Islet of Langerhans (tissue), 1 donor: ENCODE measurements at regions not wholly inside any gene's neighbourhood (a gene's known extent, or its start where the extent isn't known, plus 50 kb on each side); places are given as distances from the start of the nearest gene placed in this dataset.
"Not testable (repeated sequence)": the region's sequence is repeated elsewhere in the genome, so short reads cannot be mapped to it uniquely, and the experiment has no call there.

Experiments used
- FAIRE-seq: peaks from one replicate; lab custom pipeline; 2011; peaks lifted over from hg19 to GRCh38; lab: Jason Lieb, UNC

DNA sequence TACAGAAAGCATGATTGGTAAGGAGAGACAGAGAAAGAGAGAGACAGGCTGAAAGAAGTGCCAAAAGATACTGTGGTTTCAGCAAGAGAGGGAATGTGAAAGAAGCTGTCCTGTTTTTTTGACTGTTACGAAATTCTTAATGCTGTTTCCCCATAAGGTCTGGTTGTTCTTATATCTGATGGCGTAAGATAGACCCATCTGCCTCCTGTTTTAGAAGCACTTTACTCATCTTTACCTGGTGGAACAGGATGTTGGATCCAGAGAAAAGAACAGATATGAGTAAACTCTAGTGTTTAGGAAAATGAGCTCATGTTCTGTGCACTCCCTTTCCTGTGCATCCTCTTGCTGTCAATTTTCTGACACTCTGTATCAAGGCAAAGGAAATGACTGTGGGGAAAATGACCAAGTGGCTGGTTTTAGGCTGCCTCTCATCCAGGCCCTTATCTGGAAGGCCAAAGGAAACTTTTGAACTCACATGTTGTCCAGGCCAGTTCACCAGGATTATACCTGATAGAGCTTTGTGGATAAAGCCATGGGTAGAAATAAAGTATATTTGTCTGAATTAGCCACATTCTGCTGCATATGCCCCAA, 311.7 kb upstream of the HTR2C start:
- FAIRE-seq = no peak

DNA sequence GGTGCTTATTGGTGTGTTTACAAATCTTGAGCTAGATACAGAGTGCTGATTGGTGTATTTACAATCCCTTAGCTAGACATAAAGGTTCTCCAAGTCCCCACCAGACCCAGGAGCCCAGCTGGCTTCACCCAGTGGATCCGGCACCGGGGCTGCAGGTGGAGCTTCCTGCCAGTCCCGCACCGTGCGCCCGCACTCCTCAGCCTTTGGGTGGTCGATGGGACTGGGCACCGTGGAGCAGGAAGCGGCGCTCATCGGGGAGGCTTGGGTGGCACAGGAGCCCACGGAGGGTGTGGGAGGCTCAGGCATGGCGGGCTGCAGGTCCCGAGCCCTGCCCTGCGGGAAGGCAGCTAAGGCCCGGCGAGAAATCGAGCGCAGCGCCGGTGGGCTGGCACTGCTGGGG, 313.5 kb upstream of the HTR2C start:
- FAIRE-seq = not testable (repeated sequence)

DNA sequence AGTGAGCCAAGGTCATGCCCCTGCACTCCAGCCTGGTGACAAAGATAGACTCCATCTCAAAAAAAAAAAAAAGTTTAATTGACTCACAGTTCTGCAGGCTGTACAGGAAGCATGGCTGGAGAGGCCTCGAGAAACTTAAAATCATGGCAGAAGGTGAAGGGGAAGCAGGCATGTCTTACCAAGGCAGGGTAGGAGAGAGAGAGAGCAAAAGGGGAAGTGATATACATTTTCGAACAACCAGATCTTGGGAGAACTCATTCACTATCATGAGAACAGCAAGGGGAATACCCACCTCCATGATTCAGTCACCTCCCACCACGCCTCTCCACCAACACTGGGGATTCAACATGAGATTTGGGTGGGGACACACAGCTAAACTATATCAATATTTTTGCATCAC, 315.2 kb upstream of the HTR2C start:
- no peak for FAIRE-seq

DNA sequence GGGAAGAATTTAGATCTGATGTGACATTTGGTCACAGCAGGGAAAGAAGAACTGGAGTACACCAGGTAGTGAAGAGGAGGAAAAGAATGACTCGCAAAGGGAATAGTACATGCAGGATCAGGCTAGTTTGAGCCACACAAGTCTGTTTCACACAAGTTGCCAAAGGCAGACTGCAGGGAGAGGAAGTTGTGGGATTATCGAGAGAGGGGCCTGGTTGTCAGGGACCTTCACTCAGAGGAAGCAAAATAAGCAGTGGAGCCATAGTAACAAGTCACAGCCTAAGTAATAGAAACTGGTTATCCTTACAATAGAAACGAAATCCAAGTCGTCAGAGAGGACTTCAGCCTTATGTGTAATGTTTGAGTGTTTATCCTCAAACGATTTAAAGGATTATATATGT, 316.7 kb upstream of the HTR2C start:
- no peak for FAIRE-seq

DNA sequence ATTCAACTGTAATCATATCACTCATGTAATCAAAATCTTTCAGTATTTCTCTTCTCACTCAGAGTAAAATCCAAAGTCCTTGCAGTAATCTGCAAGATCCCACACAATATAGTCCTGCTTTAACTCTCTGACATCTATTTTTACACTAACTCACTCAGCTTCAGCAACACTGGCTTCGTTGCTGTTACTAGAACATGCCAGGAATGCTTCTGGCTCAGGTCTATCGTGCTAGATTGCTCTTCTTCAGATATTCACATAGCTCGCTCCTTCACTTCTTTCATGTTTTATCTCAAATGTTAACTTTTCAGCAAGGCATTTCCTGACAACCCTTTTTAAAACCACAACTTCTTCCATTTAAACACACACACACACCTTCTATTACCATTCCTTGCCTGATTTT, 331.7 kb upstream of the HTR2C start:
- no peak for FAIRE-seq

DNA sequence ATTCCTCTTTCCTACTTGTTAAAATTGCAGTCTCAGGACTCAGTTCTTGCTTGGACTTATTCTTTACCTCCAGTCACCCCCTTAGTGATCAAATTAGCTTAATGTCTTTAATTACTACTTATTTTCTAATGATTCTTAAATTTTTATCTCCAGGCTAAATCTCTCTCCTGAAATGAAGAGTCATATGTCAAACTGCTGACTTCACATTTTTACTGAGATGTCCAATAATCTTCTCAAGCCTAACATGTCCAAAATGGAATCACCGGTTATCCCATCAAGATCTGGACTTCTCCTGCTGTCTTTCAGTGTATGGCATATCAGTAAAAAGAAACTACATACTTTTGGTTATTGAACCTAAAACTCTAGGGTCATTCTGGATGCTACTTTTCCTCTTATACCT, 332.3 kb upstream of the HTR2C start:
- FAIRE-seq = no peak

DNA sequence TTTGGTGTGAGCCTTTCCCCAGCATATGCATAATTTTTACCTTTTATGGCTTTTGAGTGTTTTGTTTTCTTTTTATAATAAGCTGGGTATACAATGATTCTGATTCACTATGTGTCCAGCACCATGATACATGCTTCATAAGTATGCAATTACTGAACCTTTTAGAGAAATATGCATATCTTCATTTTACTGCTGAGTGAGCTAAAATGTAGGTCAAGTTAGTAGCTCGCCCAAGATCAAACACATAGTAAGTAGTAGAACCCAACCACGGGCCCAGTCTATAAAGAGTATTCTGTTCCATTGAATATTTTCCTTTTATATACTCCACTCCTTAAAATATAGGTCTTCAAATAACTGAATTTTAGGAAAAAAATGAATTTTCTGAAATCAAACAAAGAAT, 362.4 kb upstream of the HTR2C start:
- FAIRE-seq = no peak

DNA sequence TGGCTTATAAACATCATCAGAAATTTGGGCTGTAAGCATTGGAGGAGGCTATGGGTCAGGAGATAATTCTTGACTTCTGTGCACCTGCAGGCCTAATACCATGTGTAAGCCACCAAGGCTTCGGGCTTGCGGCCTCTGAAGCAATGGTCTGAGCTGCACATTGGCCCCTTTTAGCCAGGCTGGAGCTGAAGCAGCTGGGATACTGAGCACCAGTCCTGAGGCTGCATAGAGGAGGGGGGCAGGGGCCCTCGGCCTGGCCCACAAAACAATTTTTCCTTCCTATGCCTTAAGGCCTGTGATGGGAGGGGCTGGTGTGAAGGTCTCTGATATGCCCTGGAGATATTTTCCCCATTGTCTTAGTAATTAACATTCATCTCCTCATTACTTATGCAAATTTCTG, 373.0 kb upstream of the HTR2C start:
- FAIRE-seq = no peak

DNA sequence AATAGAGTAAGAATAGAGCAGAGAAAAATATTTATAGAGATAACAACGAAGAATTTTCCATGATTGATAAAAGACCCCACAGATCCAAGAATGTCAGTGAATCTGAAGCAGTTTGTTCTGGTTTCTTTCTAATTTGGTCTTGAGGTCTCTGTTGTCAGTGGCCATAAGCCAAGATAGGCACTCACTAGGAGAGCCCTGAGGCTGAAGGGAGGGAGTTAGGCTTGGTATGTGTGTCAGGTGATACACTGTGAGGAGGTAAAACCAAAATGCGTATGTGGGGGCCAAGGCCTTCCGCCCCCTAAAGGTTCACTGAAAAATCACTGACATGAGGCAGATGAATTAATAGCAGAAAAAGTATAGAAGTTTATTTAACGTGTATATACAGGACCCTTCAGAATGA, 382.3 kb upstream of the HTR2C start:
- FAIRE-seq = no peak

DNA sequence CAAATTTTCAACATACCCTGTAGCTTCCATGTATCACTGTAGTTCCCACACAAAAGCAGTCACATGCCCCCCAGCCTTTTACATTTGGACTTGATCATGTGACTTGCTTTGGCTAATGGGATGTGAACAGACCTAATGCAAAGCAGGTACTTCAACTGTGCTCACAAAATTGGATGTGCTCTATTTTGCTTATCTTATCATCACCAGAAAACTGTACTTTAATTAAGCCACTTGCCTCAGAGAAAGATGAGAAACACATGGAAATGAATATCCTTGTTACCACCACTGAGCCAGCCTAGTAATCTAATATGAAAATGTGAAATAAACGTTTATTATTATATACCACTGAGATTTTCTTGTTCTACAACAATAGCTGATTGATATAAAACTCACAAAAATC, 402.7 kb upstream of the HTR2C start:
- FAIRE-seq = no peak

DNA sequence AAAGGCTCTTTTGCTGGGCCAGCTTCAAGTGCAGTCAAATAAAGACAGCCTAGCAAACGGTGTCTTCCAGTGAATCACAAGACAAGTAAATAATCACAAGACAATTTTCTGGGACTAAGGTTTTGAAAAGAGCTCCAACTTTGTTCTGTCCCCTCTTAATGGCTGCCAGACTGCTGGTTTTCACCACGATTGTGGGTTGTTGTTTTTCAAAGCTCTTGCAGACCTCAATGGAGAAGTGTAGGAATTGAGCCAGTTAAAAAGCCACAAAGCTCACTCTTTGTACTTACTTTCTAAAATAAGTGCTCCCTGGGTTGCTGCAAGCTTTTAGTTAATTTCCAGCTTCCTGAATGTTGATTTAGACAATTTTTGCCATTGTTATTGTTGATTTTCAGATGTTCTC, 405.8 kb upstream of the HTR2C start:
- FAIRE-seq = no peak

DNA sequence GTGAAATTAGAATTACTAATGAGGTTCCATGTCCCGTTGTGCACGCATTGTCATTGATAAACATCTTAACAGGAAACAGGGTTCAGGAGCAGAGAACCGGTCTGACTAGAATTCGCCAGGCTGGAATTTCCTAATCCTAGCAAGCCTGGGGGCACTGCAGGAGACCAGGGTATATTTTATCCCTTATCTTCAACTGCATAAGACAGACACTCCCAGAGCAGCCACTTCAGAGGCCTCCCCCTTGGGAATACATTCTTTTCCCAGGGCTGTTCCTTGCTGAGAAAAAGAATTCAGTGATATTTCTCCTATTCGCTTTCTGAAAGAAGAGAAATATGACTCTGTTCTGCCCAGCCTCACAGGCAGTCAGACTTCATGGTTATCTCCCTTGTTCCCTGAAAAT, 416.6 kb upstream of the HTR2C start:
- FAIRE-seq = not testable (repeated sequence)

DNA sequence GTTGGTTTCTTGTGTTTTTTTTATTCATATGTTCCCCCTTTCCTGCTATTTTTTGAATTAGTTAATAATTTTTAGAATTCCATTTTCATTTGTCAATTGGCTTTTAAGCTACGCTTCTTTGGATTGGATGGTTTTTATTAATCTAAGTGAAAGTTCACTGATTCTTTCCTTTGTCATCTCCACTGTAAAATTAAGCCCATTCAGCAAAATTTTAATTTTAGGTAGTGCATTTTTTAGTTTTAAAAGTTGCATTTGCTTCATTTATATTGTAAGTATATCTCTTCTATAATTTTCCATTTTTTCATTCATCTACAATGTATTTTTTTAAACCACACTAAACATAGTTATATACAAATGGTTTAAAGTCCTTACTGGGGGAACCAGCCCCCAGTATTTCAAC, 417.3 kb upstream of the HTR2C start:
- FAIRE-seq = no peak

DNA sequence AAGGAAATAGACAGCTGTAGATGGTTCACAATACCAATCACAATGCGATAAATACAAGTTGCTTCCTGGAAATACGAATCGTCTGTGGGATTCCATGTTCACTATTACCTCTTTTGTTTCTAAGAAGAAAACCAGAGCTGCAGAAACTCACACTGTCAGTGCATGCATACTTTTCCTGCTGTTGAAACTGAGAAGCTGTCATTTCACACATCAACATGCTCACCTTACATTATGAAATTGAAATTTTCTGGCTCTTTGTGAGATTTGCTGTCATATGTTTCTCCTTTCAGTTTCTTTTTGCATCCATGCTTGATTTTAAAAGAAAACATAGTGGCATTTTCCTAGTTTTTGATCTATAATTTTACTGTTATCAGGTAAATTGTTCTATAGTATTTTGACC, 418.3 kb upstream of the HTR2C start:
- FAIRE-seq = no peak

DNA sequence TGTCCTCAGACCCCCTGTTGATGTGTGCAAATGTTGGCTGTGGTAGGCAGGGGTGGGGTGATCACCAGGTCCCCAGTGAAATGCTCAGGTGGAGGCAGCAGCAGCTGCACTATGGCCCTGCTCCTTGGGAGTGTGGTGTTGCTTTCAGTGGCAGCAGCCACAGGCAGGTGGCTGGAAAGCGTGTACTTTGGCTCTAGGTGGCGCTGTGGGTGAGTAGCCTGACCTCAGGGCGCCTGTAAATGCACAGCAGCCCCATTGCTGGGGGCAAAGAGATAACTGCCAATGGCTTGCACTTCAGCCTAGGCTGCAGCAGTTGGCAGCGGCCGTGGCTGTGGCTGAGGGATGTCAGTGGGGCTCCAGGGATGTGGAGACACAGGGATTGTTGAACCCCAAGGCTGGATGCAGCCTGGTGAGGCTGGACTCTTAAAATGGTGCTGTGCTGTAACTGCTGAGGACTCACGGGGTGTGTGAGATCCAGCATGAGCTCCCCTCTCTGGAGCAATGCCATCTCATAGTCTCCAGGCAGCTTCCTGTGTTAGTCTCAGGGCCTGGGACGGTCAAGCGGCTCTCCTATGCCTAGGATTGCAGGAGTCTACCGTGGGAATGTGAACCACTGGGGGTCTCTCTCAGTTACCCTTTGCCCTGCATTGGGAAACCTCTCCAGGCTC, 421.7 kb upstream of the HTR2C start:
- no peak for FAIRE-seq

DNA sequence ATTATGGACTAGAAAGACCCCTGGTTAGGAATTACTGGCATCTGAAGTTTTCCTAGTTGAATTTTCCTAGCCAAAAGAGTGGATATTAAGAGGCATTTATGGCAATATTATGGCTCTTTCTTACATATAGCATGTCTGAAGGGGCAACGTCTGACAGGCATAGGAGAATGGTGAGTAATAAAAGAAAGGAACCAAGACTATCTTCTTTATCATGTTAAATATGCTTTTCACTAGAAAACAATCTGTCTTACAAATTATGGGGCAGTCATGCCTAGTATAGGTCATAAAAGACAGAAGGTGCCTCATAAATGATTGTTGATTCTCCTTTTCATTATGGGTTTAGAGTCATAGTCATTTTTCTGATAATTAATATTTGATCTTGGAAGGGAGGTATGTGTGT, 431.1 kb upstream of the HTR2C start:
- no peak for FAIRE-seq

DNA sequence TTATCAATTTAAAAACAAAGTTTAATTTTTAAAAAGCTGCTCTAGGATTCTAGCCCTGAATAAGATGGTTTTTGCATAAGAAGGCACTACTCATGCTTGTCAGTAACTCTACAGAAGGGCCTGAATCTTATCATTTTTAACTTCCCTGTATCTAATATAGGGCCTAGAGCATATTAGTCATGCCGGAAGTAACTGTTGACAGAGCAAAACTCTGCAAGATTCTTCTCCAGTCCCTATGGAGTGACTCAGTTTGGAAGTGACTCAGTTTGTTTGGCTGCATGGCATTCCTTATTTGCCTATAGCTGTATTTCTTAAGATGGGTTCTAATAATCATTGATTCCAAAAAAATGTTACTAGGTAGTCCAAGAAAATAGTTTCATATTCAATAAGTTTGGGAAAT, 431.8 kb upstream of the HTR2C start:
- FAIRE-seq = no peak

DNA sequence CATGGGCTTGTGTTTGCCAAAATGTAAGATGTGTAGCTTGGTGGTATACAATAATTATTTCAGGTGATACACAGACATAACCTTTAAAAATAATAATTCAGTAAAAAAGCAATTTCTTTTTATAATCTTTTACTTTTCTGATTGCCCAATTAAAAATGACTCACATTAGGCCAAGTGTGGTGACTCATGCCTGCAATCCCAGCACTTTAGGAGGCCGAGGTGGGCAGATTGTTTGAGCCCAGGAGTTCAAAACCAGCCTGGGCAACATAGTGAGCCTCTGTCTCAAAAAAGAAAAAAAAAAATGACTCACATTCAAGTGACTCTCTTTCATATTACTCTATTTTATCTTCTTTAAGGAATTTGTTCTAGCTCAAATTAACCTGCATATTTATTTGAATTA, 449.4 kb upstream of the HTR2C start:
- FAIRE-seq = no peak

DNA sequence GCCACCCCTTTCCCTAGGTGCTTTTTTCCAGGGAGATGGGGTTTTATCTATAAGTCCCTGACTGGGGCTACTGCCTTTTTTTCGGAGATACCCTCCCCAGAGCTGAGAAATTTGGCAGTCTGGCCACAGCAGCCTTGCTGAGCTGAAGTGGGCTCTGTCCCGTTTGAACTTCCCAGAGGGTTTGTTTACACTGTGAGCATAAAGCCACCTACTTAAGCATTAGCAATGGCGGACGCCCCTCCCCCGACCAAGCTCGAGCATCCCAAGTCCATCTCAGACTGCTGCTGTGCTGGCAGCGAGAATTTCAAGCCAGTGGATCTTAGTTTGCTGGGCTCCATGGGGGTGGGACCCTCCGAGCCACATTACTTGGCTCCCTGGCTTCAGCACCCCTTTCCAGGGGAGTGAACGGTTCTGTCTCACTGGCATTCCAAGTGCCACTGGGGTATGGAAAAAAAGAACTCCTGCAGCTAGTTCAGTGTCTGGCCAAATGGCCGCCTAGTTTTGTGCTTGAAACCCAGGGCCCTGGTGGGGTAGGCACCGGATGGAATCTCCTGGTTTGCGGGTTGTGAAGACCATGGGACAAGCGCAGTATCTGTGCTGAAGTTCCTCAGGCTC, 456.4 kb upstream of the HTR2C start:
- FAIRE-seq = no peak

DNA sequence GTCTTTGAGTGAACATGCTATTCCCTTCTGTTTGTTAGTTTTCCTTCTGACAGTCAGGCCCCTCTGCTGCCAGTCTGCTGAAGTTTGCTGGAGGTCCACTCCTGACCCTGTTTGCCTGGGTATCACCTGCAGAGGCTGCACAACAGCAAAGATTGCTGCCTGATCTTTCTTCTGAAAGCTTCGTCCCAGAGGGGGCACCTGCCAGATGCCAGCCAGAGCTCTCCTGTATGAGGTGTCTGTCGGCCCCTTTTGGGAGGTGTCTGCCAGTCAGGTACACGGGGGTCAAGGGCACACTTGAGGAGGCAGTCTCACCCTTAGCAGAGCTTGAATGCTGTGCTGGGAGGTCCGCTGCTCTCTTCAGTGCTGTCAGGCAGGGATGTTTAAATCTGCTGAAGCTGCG, 456.9 kb upstream of the HTR2C start:
- FAIRE-seq = no peak

DNA sequence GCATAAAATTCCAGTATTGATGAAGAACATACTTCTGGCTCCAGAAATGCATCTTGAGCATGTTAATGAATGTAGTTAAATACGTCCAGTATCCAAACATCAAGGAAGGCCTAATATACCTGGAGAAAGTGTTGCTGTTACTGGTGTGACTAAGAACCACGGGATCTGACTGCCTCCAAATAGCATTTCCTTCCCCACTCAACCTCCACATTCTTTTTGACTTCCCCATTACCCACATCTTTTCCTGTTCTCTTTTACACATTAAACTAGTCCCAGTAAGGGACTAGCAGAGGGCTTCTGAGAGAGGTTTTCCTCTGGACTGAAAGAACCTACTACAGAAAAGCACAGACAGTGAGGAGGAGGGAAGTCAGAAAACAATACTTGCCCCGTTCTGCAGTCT, 482.8 kb upstream of the HTR2C start:
- no peak for FAIRE-seq

DNA sequence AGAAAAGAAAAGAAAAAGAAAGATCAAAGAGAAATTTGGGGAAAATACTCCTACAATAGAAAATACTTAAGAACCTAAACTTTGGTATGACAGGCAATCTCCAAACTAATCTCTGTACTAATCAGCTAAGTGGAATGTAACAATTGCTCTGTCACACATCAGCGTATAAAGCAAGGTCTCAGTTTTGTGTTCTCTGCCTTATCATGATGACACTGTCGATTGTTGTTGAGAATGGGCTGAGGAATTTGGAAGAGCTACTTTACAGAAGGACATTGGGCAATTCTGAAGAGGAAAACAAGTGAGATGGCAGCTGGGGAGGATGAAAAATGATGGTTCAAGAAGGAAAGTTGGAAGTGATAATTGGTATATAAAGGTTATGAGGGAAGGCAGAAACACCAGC, 486.0 kb upstream of the HTR2C start:
- FAIRE-seq = no peak

DNA sequence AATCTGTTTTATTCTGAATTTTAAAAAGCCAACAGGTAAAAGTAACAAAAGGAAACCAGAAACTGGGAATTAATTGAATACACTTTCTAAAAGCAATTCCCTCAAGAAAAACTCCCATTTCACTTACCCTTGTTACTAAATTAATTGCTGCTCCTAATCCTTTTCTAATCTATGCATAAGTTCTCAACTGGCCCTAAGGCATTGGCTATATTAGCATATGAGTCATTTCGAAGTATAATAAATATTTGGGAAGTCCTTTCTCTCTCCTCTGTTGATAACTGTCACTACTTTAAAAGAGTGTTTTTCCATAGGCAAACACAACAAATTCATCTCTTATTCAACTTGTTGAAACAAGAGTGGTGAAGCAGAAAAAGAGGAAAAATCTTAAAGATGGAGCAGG, 486.5 kb upstream of the HTR2C start:
- FAIRE-seq = no peak

DNA sequence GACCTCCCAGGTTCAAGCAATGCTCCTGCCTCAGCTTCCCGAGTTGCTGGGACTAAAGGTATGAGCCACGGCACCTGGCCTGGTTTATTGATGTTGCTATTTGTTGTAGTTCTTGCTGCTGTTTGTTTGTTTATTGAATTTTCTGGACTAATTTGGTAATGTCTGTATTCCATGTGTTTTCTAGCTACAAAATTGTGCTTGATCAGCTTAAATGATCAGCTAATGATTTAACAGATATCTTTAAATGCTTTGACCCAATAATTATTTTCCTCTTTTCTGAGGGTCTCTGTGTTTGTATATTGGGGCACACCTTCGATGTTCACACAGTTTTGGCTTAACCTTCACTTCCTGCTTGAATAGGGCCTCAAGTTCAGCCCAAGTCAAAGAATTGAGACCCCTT, 488.1 kb upstream of the HTR2C start:
- FAIRE-seq = no peak
